BLaER1 (cell line): ENCODE measurements at regions not wholly inside any gene's neighbourhood (a gene's known extent, or its start where the extent isn't known, plus 50 kb on each side); places are given as distances from the start of the nearest gene placed in this dataset.
"Not testable (repeated sequence)": the region's sequence is repeated elsewhere in the genome, so short reads cannot be mapped to it uniquely, and the experiment has no call there.

Source experiments
- H3K27ac ChIP-seq: shearing (Covaris generic); formaldehyde crosslinking; 2 replicates; pipeline ENCODE4 v1.8.1; 2022
- H3K27me3 ChIP-seq: shearing (Covaris generic); formaldehyde crosslinking; 2 replicates; pipeline ENCODE4 v1.8.1; 2022
- H3K36me3 ChIP-seq: shearing (Covaris generic); formaldehyde crosslinking; 2 replicates; pipeline ENCODE4 v1.8.1; 2022
- H3K4me1 ChIP-seq: shearing (Covaris generic); formaldehyde crosslinking; 2 replicates; pipeline ENCODE4 v1.8.1; 2022
- H3K4me2 ChIP-seq: shearing (Covaris generic); formaldehyde crosslinking; 2 replicates; pipeline ENCODE4 v1.8.1; 2022
- H3K4me3 ChIP-seq: shearing (Covaris generic); formaldehyde crosslinking; 2 replicates; pipeline ENCODE4 v1.8.1; 2022
- H3K9ac ChIP-seq: shearing (Covaris generic); formaldehyde crosslinking; 2 replicates; pipeline ENCODE4 v1.8.1; 2022
- H3K9me3 ChIP-seq: shearing (Covaris generic); formaldehyde crosslinking; 2 replicates; pipeline ENCODE4 v1.8.1; 2022
- H4K20me1 ChIP-seq: shearing (Covaris generic); formaldehyde crosslinking; 2 replicates; pipeline ENCODE4 v1.8.1; 2022

DNA sequence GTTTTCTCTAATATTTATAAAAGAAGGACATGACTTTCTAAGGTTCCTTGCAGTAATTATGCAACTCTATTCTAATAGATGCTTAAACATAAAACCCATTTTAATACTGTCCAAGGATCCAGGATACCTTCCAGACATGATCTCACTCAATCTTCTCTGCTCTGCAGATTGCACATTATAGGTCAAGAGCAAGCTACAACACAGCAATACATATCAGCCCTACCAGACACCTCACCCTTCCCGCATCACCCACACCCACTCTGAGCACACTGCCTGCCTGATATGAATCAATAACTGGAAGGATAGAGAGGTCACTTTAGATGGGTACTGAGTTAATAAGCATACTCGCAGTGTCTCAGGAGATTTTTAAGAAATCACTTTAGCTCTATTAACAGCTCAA lies 74.0 kb upstream of the NBPF26 start:
- not testable (repeated sequence) for H3K4me1 ChIP-seq

DNA sequence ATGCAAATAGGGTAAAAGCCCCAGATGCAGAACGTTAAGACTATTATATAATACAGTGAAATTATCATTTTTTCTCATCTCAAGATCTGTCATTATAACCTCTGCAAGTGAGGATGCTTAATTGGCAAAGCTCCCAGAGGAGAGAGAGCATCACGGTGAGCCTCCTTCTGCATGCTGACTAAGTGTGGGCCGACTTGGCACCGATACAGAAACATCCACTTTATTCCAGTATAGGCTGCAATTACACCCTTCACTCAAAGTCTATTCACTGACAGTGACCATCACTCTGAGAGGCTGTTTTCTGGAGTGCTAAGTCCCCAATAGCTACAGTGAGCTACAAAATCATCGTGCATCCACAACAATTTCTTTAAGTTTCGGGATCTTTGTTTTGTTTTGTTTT lies 69.6 kb upstream of the NBPF26 start:
- H3K36me3 ChIP-seq, H3K4me2 ChIP-seq, H3K9me3 ChIP-seq, H3K27me3 ChIP-seq, H4K20me1 ChIP-seq, H3K9ac ChIP-seq, H3K27ac ChIP-seq, H3K4me1 ChIP-seq, H3K4me3 ChIP-seq: not testable (repeated sequence)

More for the DNA sequence above, 74.0 kb upstream of the NBPF26 start:
- not testable (repeated sequence) for H4K20me1 ChIP-seq, H3K27ac ChIP-seq, H3K36me3 ChIP-seq, H3K4me3 ChIP-seq, H3K27me3 ChIP-seq, H3K9ac ChIP-seq, H3K4me2 ChIP-seq, H3K9me3 ChIP-seq

DNA sequence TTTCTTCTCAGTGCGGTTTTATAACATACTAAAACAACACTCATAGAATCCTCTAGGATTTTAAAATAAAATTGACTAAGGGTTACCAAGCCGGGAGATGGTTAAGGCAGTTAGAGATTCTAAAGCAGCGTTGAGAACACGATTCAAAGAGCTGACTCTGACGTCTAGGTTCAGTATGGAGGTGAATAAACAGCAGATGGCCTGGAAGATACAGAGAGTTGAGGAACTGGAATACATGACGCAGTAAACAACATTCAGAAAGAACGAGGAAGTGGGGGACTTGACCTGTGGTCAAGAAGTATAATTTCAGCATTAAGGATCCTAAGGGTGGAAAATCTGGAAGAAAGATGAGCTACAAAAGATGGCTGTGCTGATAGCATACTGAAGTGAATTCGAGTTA lies 68.4 kb upstream of the NBPF26 start:
- not testable (repeated sequence) for H3K27ac ChIP-seq, H3K9me3 ChIP-seq, H3K4me3 ChIP-seq, H3K4me2 ChIP-seq, H3K4me1 ChIP-seq, H3K36me3 ChIP-seq, H3K9ac ChIP-seq, H4K20me1 ChIP-seq, H3K27me3 ChIP-seq

DNA sequence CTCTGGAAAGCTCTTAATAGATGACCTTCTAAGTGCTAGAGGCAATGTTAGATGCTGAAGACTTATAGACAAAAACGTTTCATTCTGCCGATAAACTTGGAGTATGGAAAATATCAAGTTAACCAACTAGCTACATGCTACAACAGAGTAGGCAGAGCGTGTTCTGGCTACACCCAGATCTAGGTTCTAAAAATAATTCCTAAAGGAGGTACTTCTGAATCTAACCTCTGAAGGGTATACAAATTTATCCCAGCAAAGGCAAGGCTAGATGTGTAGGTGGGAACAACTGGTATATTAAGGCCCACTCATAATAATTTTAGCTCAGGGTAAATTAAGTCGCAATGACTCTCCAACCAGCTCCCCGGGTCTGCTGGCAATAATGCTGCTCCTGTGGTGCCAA lies 67.6 kb upstream of the NBPF26 start:
- H3K27me3 ChIP-seq, H3K4me1 ChIP-seq, H3K9ac ChIP-seq, H3K36me3 ChIP-seq, H3K4me2 ChIP-seq, H3K4me3 ChIP-seq, H4K20me1 ChIP-seq, H3K9me3 ChIP-seq, H3K27ac ChIP-seq: not testable (repeated sequence)

DNA sequence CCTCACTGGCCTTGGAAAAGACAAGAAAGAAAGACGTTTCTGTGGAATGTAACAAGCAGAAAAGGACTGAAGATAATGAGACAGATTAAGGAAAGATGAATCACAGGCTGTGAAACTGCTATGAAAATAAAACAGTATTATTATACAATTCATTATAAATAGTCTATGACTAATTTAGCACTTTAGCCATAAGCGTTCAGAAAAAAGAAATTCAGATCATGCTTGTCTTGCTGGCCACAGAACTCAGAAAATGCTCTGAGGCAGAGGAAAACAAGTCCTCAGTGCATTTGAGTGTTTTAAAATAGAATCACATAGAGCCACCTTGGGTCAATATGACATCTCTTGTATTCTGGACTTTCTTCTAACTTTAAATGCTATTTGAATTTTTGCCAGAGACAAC lies 65.9 kb upstream of the NBPF26 start:
- not testable (repeated sequence) for H4K20me1 ChIP-seq, H3K4me1 ChIP-seq, H3K36me3 ChIP-seq, H3K4me2 ChIP-seq, H3K27me3 ChIP-seq, H3K27ac ChIP-seq, H3K4me3 ChIP-seq, H3K9ac ChIP-seq, H3K9me3 ChIP-seq

DNA sequence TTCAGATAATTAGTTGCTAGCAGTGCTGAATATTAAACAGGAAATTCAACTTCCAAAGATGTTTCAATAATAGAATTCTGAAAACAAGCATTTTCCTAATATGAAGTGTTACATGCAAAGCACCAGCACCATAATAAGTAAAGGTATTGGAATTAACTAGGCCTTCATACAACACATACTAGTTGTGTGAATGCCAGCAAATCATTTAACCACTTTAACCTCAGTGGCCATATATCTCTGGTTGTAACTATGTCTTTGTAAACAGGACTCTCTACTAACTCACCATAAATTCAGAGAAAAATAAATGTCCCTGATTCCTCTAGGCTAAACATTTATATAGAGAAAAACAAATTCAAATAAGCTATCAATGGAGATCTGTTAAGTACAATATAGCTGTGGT lies 65.1 kb upstream of the NBPF26 start:
- not testable (repeated sequence) for H3K4me2 ChIP-seq, H3K27me3 ChIP-seq, H3K9ac ChIP-seq, H3K36me3 ChIP-seq, H3K4me3 ChIP-seq, H4K20me1 ChIP-seq, H3K4me1 ChIP-seq, H3K9me3 ChIP-seq, H3K27ac ChIP-seq

DNA sequence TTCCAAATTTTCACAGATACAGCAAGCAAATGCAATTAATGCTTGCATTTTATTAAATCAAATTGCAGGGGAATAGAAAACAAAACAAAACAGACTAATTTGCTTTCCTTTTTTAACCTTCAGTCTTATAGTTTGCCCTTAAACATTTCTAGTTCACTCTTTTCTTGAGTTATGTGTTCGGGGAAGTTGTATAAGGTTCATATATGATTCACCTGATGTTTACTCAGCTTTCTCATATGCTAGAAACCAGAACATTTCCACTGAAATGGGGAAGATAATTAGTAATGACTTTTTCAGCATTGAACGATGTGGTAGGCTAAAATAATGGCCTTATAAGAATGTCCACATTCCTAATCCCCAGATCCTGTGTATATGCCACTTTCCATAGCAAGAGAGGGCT lies 64.6 kb upstream of the NBPF26 start:
- H3K4me3 ChIP-seq, H4K20me1 ChIP-seq, H3K4me1 ChIP-seq: not testable (repeated sequence)

DNA sequence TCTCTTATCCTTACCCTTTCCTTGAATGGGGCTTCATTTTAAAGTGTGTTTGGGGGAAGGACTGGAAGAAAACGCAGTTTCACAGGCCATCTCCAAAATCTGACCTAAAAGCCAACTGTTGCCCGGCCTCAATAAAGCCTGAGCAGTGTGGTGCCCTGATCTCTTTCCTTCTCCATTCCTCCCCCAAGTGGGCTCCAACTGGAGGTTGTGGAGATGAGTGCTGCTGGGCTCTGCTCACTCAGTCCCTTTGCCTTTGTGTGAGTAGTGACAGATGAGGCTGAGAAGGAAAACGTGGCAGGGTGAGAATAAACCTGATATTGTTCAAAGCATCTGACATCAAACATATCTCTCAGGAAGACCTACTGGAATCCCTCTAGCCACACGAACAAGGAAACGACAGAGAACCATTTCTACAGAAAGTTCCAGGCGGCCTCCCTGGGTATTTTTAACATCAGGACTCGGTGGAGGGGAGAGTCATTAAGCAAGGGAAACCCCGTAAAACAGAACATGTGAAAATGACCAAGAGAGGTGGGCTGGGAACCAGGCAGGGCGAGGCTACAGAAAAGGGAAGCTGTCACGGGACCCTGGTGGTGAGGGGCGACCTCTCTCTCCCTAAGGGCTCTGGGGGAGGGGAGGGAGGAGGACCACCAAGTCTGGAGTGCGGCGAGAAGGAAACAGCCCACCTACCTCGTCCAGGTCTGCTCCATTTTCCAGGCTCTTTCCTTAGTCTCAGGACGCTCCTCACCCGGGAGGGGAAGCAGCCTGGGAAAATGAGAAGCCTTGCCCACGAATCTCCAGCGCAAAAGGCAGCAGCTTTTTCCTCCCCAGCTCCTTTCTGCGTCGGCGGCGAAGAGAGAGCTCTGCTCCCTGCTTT lies 59.1 kb upstream of the NBPF26 start:
- H3K9ac ChIP-seq, H3K4me1 ChIP-seq, H3K4me3 ChIP-seq, H4K20me1 ChIP-seq, H3K4me2 ChIP-seq, H3K27ac ChIP-seq, H3K36me3 ChIP-seq, H3K27me3 ChIP-seq, H3K9me3 ChIP-seq: not testable (repeated sequence)

More for the DNA sequence above, 64.6 kb upstream of the NBPF26 start:
- H3K4me2 ChIP-seq, H3K27ac ChIP-seq, H3K27me3 ChIP-seq, H3K9ac ChIP-seq, H3K9me3 ChIP-seq, H3K36me3 ChIP-seq: not testable (repeated sequence)

DNA sequence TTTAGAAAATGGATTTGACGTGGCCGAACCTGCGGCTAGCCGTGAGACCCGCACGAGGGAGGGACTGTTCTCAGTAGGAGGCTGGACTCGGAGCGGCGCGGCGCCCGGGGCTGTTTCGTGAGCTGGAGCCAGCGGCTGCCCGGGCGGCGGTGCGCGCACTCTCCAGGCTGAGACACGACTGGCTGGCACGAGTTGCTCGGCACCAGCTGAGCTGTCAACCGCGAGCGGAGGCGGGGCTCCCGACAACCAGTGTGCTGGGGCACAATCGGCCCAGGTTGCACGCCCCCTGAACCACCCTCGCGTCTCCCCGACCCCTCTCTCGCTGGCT lies 58.5 kb upstream of the NBPF26 start:
- H3K4me3 ChIP-seq, H3K4me2 ChIP-seq, H3K27ac ChIP-seq, H3K4me1 ChIP-seq, H3K9me3 ChIP-seq, H3K9ac ChIP-seq, H3K36me3 ChIP-seq, H3K27me3 ChIP-seq, H4K20me1 ChIP-seq: not testable (repeated sequence)

DNA sequence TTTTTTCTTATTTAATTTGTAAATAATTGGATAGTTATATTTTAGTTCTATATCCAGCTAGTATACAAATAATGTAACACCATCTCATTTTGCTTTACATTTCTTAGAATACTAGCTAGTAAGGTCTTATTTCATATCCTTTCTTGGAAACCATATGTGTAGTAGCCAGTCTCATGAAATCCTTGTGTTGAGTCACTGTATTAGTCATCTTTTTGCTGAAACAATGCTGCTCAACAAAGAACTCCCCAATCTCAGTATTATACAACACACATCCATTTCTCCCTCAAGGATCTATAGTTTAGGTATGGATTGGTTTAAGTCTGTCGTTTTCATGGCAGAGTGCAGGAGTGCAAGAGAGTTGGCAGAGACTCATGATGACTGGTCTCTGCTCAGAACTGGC lies 55.6 kb upstream of the NBPF26 start:
- H3K27ac ChIP-seq, H3K9ac ChIP-seq, H3K36me3 ChIP-seq, H3K4me3 ChIP-seq, H3K27me3 ChIP-seq, H4K20me1 ChIP-seq, H3K4me1 ChIP-seq, H3K4me2 ChIP-seq, H3K9me3 ChIP-seq: not testable (repeated sequence)
